Activated CD4-positive, alpha-beta memory T cell treated with anti-CD3 and anti-CD28 coated beads, Interleukin-2, amount 10 ng/mL, durations not matched to agents 7 days and 5 days (primary cell): ENCODE measurements at regions not wholly inside any gene's neighbourhood (a gene's known extent, or its start where the extent isn't known, plus 50 kb on each side); places are given as distances from the start of the nearest gene placed in this dataset.
"Not testable (repeated sequence)": the region's sequence is repeated elsewhere in the genome, so short reads cannot be mapped to it uniquely, and the experiment has no call there.

Experiments
- CTCF ChIA-PET: fragments of 350-600 bp; sonication (Branson Sonifier 250); formaldehyde crosslinking; loops from one replicate; lab custom pipeline; 2021; ENCODE audit warnings: antibody characterized with exemption, inconsistent platforms; lab: Charles Lee
- POLR2A ChIA-PET: fragments of 350-600 bp; sonication (Branson Sonifier 250); formaldehyde crosslinking; loops from one replicate; lab custom pipeline; 2021; ENCODE audit warnings: antibody characterized with exemption; lab: Charles Lee
- DNase-seq: peaks from one replicate; pipeline ENCODE4 v3.0.0-alpha.2; 2020
- H3K27ac Mint-ChIP-seq: one replicate; pipeline ENCODE4 v1.8.0; 2021; ENCODE audit warnings: mild to moderate bottlenecking, mixed read lengths
- H3K27me3 Mint-ChIP-seq: one replicate; pipeline ENCODE4 v1.8.0; 2021; ENCODE audit warnings: mixed read lengths
- H3K36me3 Mint-ChIP-seq: one replicate; pipeline ENCODE4 v1.8.0; 2021; ENCODE audit warnings: low read depth, mixed read lengths
- H3K4me1 Mint-ChIP-seq: one replicate; pipeline ENCODE4 v1.8.0; 2021; ENCODE audit warnings: mixed read lengths
- H3K4me3 Mint-ChIP-seq: one replicate; pipeline ENCODE4 v1.8.0; 2021; ENCODE audit warnings: mild to moderate bottlenecking, mixed read lengths
- H3K9me3 Mint-ChIP-seq: one replicate; pipeline ENCODE4 v1.8.0; 2021; ENCODE audit warnings: mixed read lengths

- CTCF ChIA-PET: no interaction called here
- Mint-ChIP-seq H3K27me3 (no peaks in the 10 kb centered on the region), H3K36me3 (no peaks in the 10 kb centered on the region), H3K4me3 (no peak overlapping the region), H3K27ac (no peak overlapping the region), H3K9me3 (peaks cover 2% of the 10 kb centered on the region), H3K4me1 (no peaks in the 10 kb centered on the region)
- POLR2A ChIA-PET: no interaction called here
- no peak for DNase-seq
These were observed 103.1 kb downstream of the VGLL3 start for GRCh38 chr3:86887876-86888275.

- POLR2A ChIA-PET: no interaction called here
- Mint-ChIP-seq H3K27ac (no peak overlapping the region), H3K4me3 (no peak overlapping the region), H3K27me3 (no peaks in the 10 kb centered on the region), H3K9me3 (peaks cover 4% of the 10 kb centered on the region), H3K4me1 (no peaks in the 10 kb centered on the region), H3K36me3 (no peaks in the 10 kb centered on the region)
- DNase-seq: no peak
- CTCF ChIA-PET: no interaction called here
These were observed 110.9 kb downstream of the VGLL3 start for GRCh38 chr3:86880066-86880465.

GRCh38 chr3:86876504-86877181 lies 114.3 kb downstream of the VGLL3 start:
- H3K27me3 Mint-ChIP-seq, POLR2A ChIA-PET, H3K36me3 Mint-ChIP-seq, H3K4me3 Mint-ChIP-seq, H3K27ac Mint-ChIP-seq, H3K4me1 Mint-ChIP-seq, DNase-seq, CTCF ChIA-PET: not testable (repeated sequence)
- H3K9me3 Mint-ChIP-seq: peaks cover 11% of the 10 kb centered on the region

GRCh38 chr3:86874790-86875189 lies 116.2 kb downstream of the VGLL3 start:
- H3K36me3 Mint-ChIP-seq, H3K27me3 Mint-ChIP-seq, CTCF ChIA-PET, H3K4me3 Mint-ChIP-seq, POLR2A ChIA-PET, H3K4me1 Mint-ChIP-seq, H3K27ac Mint-ChIP-seq, DNase-seq: not testable (repeated sequence)
- peaks cover 15% of the 10 kb centered on the region for H3K9me3 Mint-ChIP-seq

GRCh38 chr3:86869566-86869965 lies 121.4 kb downstream of the VGLL3 start:
- CTCF ChIA-PET: interaction anchor here (1.1 kb wide), 1 partner anchor 95 kb away, joined by 4 read pairs; no protein-coding TSS in a partner anchor
- Mint-ChIP-seq H3K36me3 (no peaks in the 10 kb centered on the region), H3K27me3 (no peaks in the 10 kb centered on the region), H3K9me3 (peaks cover 15% of the 10 kb centered on the region), H3K4me1 (no peaks in the 10 kb centered on the region), H3K4me3 (no peak overlapping the region), H3K27ac (no peak overlapping the region)
- POLR2A ChIA-PET: no interaction called here
- no peak for DNase-seq

GRCh38 chr3:86867982-86868381 lies 123.0 kb downstream of the VGLL3 start:
- Mint-ChIP-seq H3K27me3 (no peaks in the 10 kb centered on the region), H3K4me3 (no peak overlapping the region), H3K4me1 (no peaks in the 10 kb centered on the region), H3K36me3 (no peaks in the 10 kb centered on the region), H3K9me3 (peaks cover 14% of the 10 kb centered on the region), H3K27ac (no peak overlapping the region)
- ChIA-PET POLR2A (no interaction called here), CTCF (no interaction called here)
- DNase-seq: no peak

- Mint-ChIP-seq H3K27ac (no peak overlapping the region), H3K27me3 (no peaks in the 10 kb centered on the region), H3K4me1 (no peaks in the 10 kb centered on the region), H3K36me3 (no peaks in the 10 kb centered on the region), H3K9me3 (peaks cover 19% of the 10 kb centered on the region), H3K4me3 (no peak overlapping the region)
- no peak for DNase-seq
- POLR2A ChIA-PET: no interaction called here
- CTCF ChIA-PET: no interaction called here
These were observed 125.4 kb downstream of the VGLL3 start for GRCh38 chr3:86865506-86865905.

GRCh38 chr3:86856711-86857110 lies 134.2 kb downstream of the VGLL3 start:
- ChIA-PET POLR2A (no interaction called here), CTCF (no interaction called here)
- no peaks in the 10 kb centered on the region for H3K4me1 Mint-ChIP-seq
- H3K27ac Mint-ChIP-seq: no peak overlapping the region
- H3K36me3 Mint-ChIP-seq: no peaks in the 10 kb centered on the region
- no peak overlapping the region for H3K4me3 Mint-ChIP-seq
- DNase-seq: no peak
- no peaks in the 10 kb centered on the region for H3K27me3 Mint-ChIP-seq
- peaks cover 8% of the 10 kb centered on the region for H3K9me3 Mint-ChIP-seq

GRCh38 chr3:86849991-86850390 lies 141.0 kb downstream of the VGLL3 start:
- Mint-ChIP-seq H3K9me3 (no peaks in the 10 kb centered on the region), H3K36me3 (no peaks in the 10 kb centered on the region), H3K4me3 (no peak overlapping the region), H3K27ac (no peak overlapping the region), H3K4me1 (no peaks in the 10 kb centered on the region), H3K27me3 (no peaks in the 10 kb centered on the region)
- no peak for DNase-seq
- POLR2A ChIA-PET: no interaction called here
- CTCF ChIA-PET: no interaction called here

- Mint-ChIP-seq H3K4me1 (no peaks in the 10 kb centered on the region), H3K27ac (no peak overlapping the region), H3K4me3 (no peak overlapping the region), H3K36me3 (no peaks in the 10 kb centered on the region), H3K27me3 (no peaks in the 10 kb centered on the region), H3K9me3 (peaks cover 2% of the 10 kb centered on the region)
- ChIA-PET POLR2A (no interaction called here), CTCF (no interaction called here)
- DNase-seq: no peak
These were observed 145.2 kb downstream of the VGLL3 start for GRCh38 chr3:86845726-86846125.

GRCh38 chr3:86838927-86839326 lies 152.0 kb downstream of the VGLL3 start:
- POLR2A ChIA-PET: no interaction called here
- CTCF ChIA-PET: no interaction called here
- no peak overlapping the region for H3K27ac Mint-ChIP-seq
- no peaks in the 10 kb centered on the region for H3K27me3 Mint-ChIP-seq
- DNase-seq: no peak
- no peaks in the 10 kb centered on the region for H3K4me1 Mint-ChIP-seq
- H3K9me3 Mint-ChIP-seq: peaks cover 6% of the 10 kb centered on the region
- no peaks in the 10 kb centered on the region for H3K36me3 Mint-ChIP-seq
- H3K4me3 Mint-ChIP-seq: no peak overlapping the region

- H3K9me3 Mint-ChIP-seq: peaks cover 4% of the 10 kb centered on the region
- POLR2A ChIA-PET: no interaction called here
- CTCF ChIA-PET: no interaction called here
- no peak overlapping the region for H3K4me3 Mint-ChIP-seq
- no peaks in the 10 kb centered on the region for H3K4me1 Mint-ChIP-seq
- H3K27me3 Mint-ChIP-seq: no peaks in the 10 kb centered on the region
- no peaks in the 10 kb centered on the region for H3K36me3 Mint-ChIP-seq
- no peak for DNase-seq
- H3K27ac Mint-ChIP-seq: no peak overlapping the region
These were observed 153.1 kb downstream of the VGLL3 start for GRCh38 chr3:86837871-86838270.

GRCh38 chr3:86830566-86830965 lies 160.4 kb downstream of the VGLL3 start:
- Mint-ChIP-seq H3K4me3 (no peak overlapping the region), H3K27me3 (no peaks in the 10 kb centered on the region), H3K27ac (no peak overlapping the region), H3K36me3 (no peaks in the 10 kb centered on the region), H3K9me3 (peaks cover 8% of the 10 kb centered on the region), H3K4me1 (no peaks in the 10 kb centered on the region)
- ChIA-PET CTCF (no interaction called here), POLR2A (no interaction called here)
- no peak for DNase-seq

- Mint-ChIP-seq H3K4me3 (no peak overlapping the region), H3K4me1 (no peaks in the 10 kb centered on the region), H3K27ac (no peak overlapping the region), H3K36me3 (no peaks in the 10 kb centered on the region), H3K27me3 (no peaks in the 10 kb centered on the region), H3K9me3 (peaks cover 8% of the 10 kb centered on the region)
- DNase-seq: no peak
- ChIA-PET CTCF (no interaction called here), POLR2A (no interaction called here)
These were observed 162.2 kb downstream of the VGLL3 start for GRCh38 chr3:86828751-86829150.
